ENCODE measurements at regions not wholly inside any gene's neighbourhood (a gene's known extent, or its start where the extent isn't known, plus 50 kb on each side); places are given as distances from the start of the nearest gene placed in this dataset.
A peak's percentile ranks its signal among the peaks of the same experiment; 100 is the strongest.

GRCh38 chr3:194536871-194537637 is 50.3 kb upstream of the ATP13A3 start:
- peak; percentile 44 for DNase-seq (ENCODE audit: low spot score)

All from HuH-7 (cell line).